ENCODE measurements at regions not wholly inside any gene's neighbourhood (a gene's known extent, or its start where the extent isn't known, plus 50 kb on each side); places are given as distances from the start of the nearest gene placed in this dataset.

DNA sequence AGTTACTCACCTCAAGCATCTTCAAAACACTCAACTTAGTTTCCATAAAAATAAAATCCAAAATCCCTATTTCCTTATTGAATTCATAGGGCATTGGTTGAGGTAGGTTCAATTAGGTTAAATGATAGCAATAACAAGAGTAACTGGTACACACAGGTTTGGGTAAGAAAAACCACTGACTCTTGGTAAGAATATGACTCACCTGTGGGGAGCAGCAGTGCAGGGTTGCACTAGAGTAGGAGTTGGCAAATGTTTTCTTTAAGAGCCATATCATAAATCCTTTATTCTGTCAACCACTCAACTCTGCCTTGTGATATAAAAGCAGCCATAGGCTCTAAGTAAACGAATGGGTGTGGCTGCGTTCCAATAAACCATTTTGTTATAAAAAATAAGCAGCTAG is 71.4 kb upstream of the CDH20 start:
- Histone ChIP-seq H2BK120ac (ENCODE audit: insufficient read depth, low read length, poor library complexity) (no peak overlapping the region), H3K79me1 (ENCODE audit: low read length) (peaks cover 3% of the 10 kb centered on the region), H3K79me2 (ENCODE audit: control insufficient read depth, insufficient read depth, low read length, poor library complexity) (no peaks in the 10 kb centered on the region), H3K4me3 (ENCODE audit: low read depth, low read length) (no peak overlapping the region), H2AFZ (ENCODE audit: insufficient read depth, low read length, poor library complexity) (no peak overlapping the region), H3K23ac (ENCODE audit: low read length) (no peak overlapping the region), H3K27me3 (ENCODE audit: insufficient read depth, low read length) (no peaks in the 10 kb centered on the region), H4K12ac (ENCODE audit: low read depth, low read length) (no peak overlapping the region), H3K4me2 (ENCODE audit: low read length) (no peak overlapping the region), H3K9ac (ENCODE audit: low read length) (no peak overlapping the region), H2BK5ac (ENCODE audit: low read depth, low read length, poor library complexity) (no peak overlapping the region), H2BK12ac (ENCODE audit: low read length) (no peak overlapping the region), H3K4ac (ENCODE audit: low read depth, low read length) (no peak overlapping the region), H3K27ac (ENCODE audit: low read depth, low read length) (no peak overlapping the region), H3K4me1 (ENCODE audit: control insufficient read depth in 1 of 2, insufficient read depth in 2 of 2, low read length in 2 of 2) (peaks cover 0 to 3% of the 10 kb centered on the region in 2 experiments), H3K9me3 (ENCODE audit: insufficient read depth, low read depth, low read length) (peaks cover 9% of the 10 kb centered on the region), H3K14ac (ENCODE audit: low read length) (no peak overlapping the region), H4K91ac (ENCODE audit: low read depth, low read length) (no peak overlapping the region), H2AK5ac (ENCODE audit: low read length) (no peak overlapping the region), H4K8ac (ENCODE audit: low read depth, low read length) (no peak overlapping the region), H3K18ac (ENCODE audit: low read length) (no peak overlapping the region), H3K36me3 (ENCODE audit: control insufficient read depth in 1 of 2, insufficient read depth in 2 of 2, low read length in 2 of 2) (peaks cover 0 to 2% of the 10 kb centered on the region in 2 experiments)
- DNase-seq = no peak
- no CpG with 5 or more reads among the region's 2 CpGs for WGBS (ENCODE audit: extremely low coverage, insufficient coverage, insufficient read length)

DNA sequence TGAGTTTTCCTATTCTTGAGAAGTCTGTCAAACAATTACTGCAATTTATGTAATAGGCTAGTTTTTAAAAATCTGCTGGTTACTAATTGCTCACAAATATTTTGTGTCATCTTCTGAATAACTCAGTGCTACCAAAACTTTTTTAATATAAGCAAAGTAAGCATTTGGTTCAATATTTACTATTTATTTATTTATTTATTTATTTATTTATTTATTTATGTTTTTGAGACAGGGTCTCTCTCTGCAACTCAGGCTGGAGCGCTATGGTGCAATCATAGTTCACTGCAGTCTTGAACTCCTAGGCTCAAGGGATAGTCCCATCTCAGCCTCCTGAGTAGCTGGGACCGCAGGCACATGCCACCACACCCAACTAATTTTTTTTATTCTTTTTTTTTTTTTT is 60.4 kb upstream of the CDH20 start:
- no peak overlapping the region for H3K9ac ChIP-seq (ENCODE audit: low read length)
- no peak overlapping the region for H3K4me3 ChIP-seq (ENCODE audit: low read depth, low read length)
- no peak overlapping the region for H3K4me2 ChIP-seq (ENCODE audit: low read length)
- H3K79me2 ChIP-seq (ENCODE audit: control insufficient read depth, insufficient read depth, low read length, poor library complexity) = no peaks in the 10 kb centered on the region
- H3K4ac ChIP-seq (ENCODE audit: low read depth, low read length) = no peak overlapping the region
- no peak overlapping the region for H3K27ac ChIP-seq (ENCODE audit: low read depth, low read length)
- no peak overlapping the region for H2AFZ ChIP-seq (ENCODE audit: insufficient read depth, low read length, poor library complexity)
- H4K12ac ChIP-seq (ENCODE audit: low read depth, low read length) = no peak overlapping the region
- no peaks in the 10 kb centered on the region for H3K79me1 ChIP-seq (ENCODE audit: low read length)
- no peak overlapping the region for H3K23ac ChIP-seq (ENCODE audit: low read length)
- H3K27me3 ChIP-seq (ENCODE audit: insufficient read depth, low read length) = no peaks in the 10 kb centered on the region
- no peak overlapping the region for H4K91ac ChIP-seq (ENCODE audit: low read depth, low read length)
- no peak overlapping the region for H3K18ac ChIP-seq (ENCODE audit: low read length)
- no peak overlapping the region for H3K14ac ChIP-seq (ENCODE audit: low read length)
- no peak overlapping the region for H4K8ac ChIP-seq (ENCODE audit: low read depth, low read length)
- H2BK5ac ChIP-seq (ENCODE audit: low read depth, low read length, poor library complexity) = no peak overlapping the region
- no peaks in the 10 kb centered on the region for H3K36me3 ChIP-seq (ENCODE audit: control insufficient read depth in 1 of 2, insufficient read depth in 2 of 2, low read length in 2 of 2)
- no peak overlapping the region for H2BK120ac ChIP-seq (ENCODE audit: insufficient read depth, low read length, poor library complexity)
- no peak for DNase-seq
- H3K4me1 ChIP-seq (ENCODE audit: control insufficient read depth in 1 of 2, insufficient read depth in 2 of 2, low read length in 2 of 2) = peaks cover 0 to 2% of the 10 kb centered on the region in 2 experiments
- no peak overlapping the region for H2AK5ac ChIP-seq (ENCODE audit: low read length)
- H3K9me3 ChIP-seq (ENCODE audit: insufficient read depth, low read depth, low read length) = no peaks in the 10 kb centered on the region
- no peak overlapping the region for H2BK12ac ChIP-seq (ENCODE audit: low read length)
- WGBS (ENCODE audit: extremely low coverage, insufficient coverage, insufficient read length) = no CpG with 5 or more reads among the region's 2 CpGs

DNA sequence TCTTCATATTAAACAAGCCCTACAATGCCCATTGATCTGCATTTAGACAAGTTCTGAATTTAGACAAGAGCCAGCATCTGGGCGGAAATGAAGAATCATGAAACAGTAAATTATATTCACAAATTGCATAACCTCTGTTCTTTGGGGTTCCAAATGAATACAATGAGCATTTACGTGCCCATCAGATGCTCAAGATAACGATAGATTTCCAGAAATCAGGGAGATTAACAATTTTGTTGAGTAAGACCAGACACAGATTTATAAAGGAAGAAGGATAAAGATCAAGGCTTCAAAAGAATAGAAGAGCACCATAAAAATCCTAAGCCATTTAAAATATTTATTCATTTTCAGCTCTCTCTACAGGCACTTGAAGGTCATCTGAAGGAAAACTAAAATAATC is 59.7 kb upstream of the CDH20 start:
- Histone ChIP-seq H4K8ac (ENCODE audit: low read depth, low read length) (no peak overlapping the region), H3K36me3 (ENCODE audit: control insufficient read depth in 1 of 2, insufficient read depth in 2 of 2, low read length in 2 of 2) (no peaks in the 10 kb centered on the region), H3K4me3 (ENCODE audit: low read depth, low read length) (no peak overlapping the region), H2BK120ac (ENCODE audit: insufficient read depth, low read length, poor library complexity) (no peak overlapping the region), H3K14ac (ENCODE audit: low read length) (no peak overlapping the region), H3K9ac (ENCODE audit: low read length) (no peak overlapping the region), H3K9me3 (ENCODE audit: insufficient read depth, low read depth, low read length) (no peaks in the 10 kb centered on the region), H3K4ac (ENCODE audit: low read depth, low read length) (no peak overlapping the region), H3K18ac (ENCODE audit: low read length) (no peak overlapping the region), H3K79me2 (ENCODE audit: control insufficient read depth, insufficient read depth, low read length, poor library complexity) (no peaks in the 10 kb centered on the region), H2BK5ac (ENCODE audit: low read depth, low read length, poor library complexity) (no peak overlapping the region), H2AFZ (ENCODE audit: insufficient read depth, low read length, poor library complexity) (no peak overlapping the region), H4K91ac (ENCODE audit: low read depth, low read length) (no peak overlapping the region), H3K27ac (ENCODE audit: low read depth, low read length) (no peak overlapping the region), H3K4me2 (ENCODE audit: low read length) (no peak overlapping the region), H4K12ac (ENCODE audit: low read depth, low read length) (no peak overlapping the region), H3K27me3 (ENCODE audit: insufficient read depth, low read length) (no peaks in the 10 kb centered on the region), H2BK12ac (ENCODE audit: low read length) (no peak overlapping the region), H2AK5ac (ENCODE audit: low read length) (no peak overlapping the region), H3K79me1 (ENCODE audit: low read length) (no peaks in the 10 kb centered on the region), H3K23ac (ENCODE audit: low read length) (no peak overlapping the region), H3K4me1 (ENCODE audit: control insufficient read depth in 1 of 2, insufficient read depth in 2 of 2, low read length in 2 of 2) (peaks cover 0 to 2% of the 10 kb centered on the region in 2 experiments)
- no peak for DNase-seq
- no CpG with 5 or more reads among the region's 3 CpGs for WGBS (ENCODE audit: extremely low coverage, insufficient coverage, insufficient read length)

DNA sequence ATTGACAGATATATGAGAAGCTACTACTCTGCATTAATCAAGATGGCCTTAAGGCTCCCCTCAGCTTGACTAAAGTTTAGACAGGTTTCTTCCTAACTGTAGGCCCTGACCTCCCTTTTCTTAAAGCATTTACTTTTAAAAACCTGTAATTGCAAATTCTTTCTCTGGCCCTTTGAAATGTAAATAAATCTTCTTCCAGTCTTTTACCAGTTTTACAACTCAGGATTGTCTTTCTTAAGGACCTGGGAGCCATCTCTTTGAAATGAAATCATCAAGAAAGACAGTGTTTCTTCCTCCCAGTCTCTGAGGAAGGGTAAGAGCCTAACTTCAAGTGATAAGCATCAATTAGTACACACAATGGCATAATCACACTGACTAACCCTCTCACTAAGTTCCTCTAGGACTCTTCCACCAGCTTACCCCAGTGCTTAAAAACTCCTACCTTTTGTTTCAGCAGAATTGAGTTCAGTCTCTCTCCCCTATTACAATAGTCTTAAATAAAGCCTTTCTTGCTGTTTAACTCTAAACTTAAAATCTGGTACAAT is 58.7 kb upstream of the CDH20 start:
- H3K27me3 ChIP-seq (ENCODE audit: insufficient read depth, low read length) = no peaks in the 10 kb centered on the region
- no peak overlapping the region for H2AFZ ChIP-seq (ENCODE audit: insufficient read depth, low read length, poor library complexity)
- peak overlapping the region; percentile 25 for H3K27ac ChIP-seq (ENCODE audit: low read depth, low read length)
- H3K9me3 ChIP-seq (ENCODE audit: insufficient read depth, low read depth, low read length) = no peaks in the 10 kb centered on the region
- H3K23ac ChIP-seq (ENCODE audit: low read length) = no peak overlapping the region
- H3K9ac ChIP-seq (ENCODE audit: low read length) = no peak overlapping the region
- no peak overlapping the region for H2BK120ac ChIP-seq (ENCODE audit: insufficient read depth, low read length, poor library complexity)
- H3K4me1 ChIP-seq (ENCODE audit: control insufficient read depth in 1 of 2, insufficient read depth in 2 of 2, low read length in 2 of 2) = peaks cover 0 to 2% of the 10 kb centered on the region in 2 experiments
- no peaks in the 10 kb centered on the region for H3K79me1 ChIP-seq (ENCODE audit: low read length)
- no peak overlapping the region for H3K14ac ChIP-seq (ENCODE audit: low read length)
- H3K18ac ChIP-seq (ENCODE audit: low read length) = no peak overlapping the region
- H3K4ac ChIP-seq (ENCODE audit: low read depth, low read length) = no peak overlapping the region
- H3K36me3 ChIP-seq (ENCODE audit: control insufficient read depth in 1 of 2, insufficient read depth in 2 of 2, low read length in 2 of 2) = no peaks in the 10 kb centered on the region
- H3K79me2 ChIP-seq (ENCODE audit: control insufficient read depth, insufficient read depth, low read length, poor library complexity) = no peaks in the 10 kb centered on the region
- no peak overlapping the region for H3K4me2 ChIP-seq (ENCODE audit: low read length)
- H2BK5ac ChIP-seq (ENCODE audit: low read depth, low read length, poor library complexity) = no peak overlapping the region
- DNase-seq = no peak
- H3K4me3 ChIP-seq (ENCODE audit: low read depth, low read length) = no peak overlapping the region
- H4K8ac ChIP-seq (ENCODE audit: low read depth, low read length) = no peak overlapping the region
- no peak overlapping the region for H2AK5ac ChIP-seq (ENCODE audit: low read length)
- H2BK12ac ChIP-seq (ENCODE audit: low read length) = no peak overlapping the region
- H4K12ac ChIP-seq (ENCODE audit: low read depth, low read length) = no peak overlapping the region
- no peak overlapping the region for H4K91ac ChIP-seq (ENCODE audit: low read depth, low read length)
